Activated naive CD8-positive, alpha-beta T cell treated with anti-CD3 and anti-CD28 coated beads, Interleukin-2, amount 10 ng/mL, durations not matched to agents 7 days and 5 days (primary cell): ENCODE measurements at regions not wholly inside any gene's neighbourhood (a gene's known extent, or its start where the extent isn't known, plus 50 kb on each side); places are given as distances from the start of the nearest gene placed in this dataset.

Experiments used
- ATAC-seq: fragments of 150-1000 bp; cut with Tn5 transposase; one replicate; pipeline ENCODE4 v1.10.0; 2021; ENCODE audit warnings: low read depth, moderate library complexity
- POLR2A ChIA-PET: fragments of 350-600 bp; sonication (Branson Sonifier 250); formaldehyde crosslinking; loops from one replicate; lab custom pipeline; 2021; ENCODE audit warnings: antibody characterized with exemption; lab: Charles Lee
- DNase-seq: peaks from one replicate; pipeline ENCODE4 v3.0.0; 2021
- H3K27ac Mint-ChIP-seq: one replicate; pipeline ENCODE4 v1.8.0; 2022; ENCODE audit warnings: mild to moderate bottlenecking, mixed read lengths
- H3K27me3 Mint-ChIP-seq: one replicate; pipeline ENCODE4 v1.8.0; 2022; ENCODE audit warnings: mild to moderate bottlenecking, moderate library complexity, mixed read lengths
- H3K36me3 Mint-ChIP-seq: one replicate; pipeline ENCODE4 v1.8.0; 2021; ENCODE audit warnings: mild to moderate bottlenecking, mixed read lengths
- H3K4me1 Mint-ChIP-seq: one replicate; pipeline ENCODE4 v1.8.0; 2021; ENCODE audit warnings: mixed read lengths
- H3K4me3 Mint-ChIP-seq: one replicate; pipeline ENCODE4 v1.8.0; 2022; ENCODE audit warnings: mild to moderate bottlenecking, moderate library complexity, mixed read lengths
- H3K9me3 Mint-ChIP-seq: one replicate; pipeline ENCODE4 v1.8.0; 2021; ENCODE audit warnings: mixed read lengths

DNA sequence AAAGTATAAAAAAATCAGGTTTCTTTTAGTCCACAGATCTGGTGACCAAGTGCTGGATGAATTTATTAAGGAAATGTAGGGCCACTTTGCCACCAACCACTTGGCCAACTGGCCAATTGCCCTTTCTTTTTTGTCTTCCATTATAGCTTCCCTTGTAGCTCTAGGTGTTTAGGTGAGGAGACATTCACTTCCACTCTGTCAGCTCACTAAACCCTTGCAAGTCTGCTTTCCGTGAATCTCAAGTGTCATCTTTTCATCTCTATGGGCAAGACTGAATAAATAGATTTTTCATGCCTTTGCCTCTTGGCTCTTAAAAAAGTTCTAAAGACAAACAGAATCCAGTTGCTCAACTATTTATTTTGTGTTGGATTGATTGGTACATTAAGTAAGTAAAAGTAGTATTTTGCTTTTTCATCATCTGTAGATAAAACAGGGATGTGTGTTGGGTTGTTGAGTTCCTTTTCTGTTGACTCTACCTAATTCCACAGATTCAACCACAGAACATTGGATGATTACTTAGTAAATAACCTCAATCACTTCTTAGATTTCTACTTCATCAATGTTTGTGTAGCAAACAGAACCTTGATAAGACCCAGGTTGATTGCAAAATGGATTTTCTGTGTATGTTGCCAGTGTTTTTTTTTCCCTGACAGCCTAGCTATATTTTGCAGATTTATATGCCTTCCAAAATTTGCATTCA lies 68.1 kb upstream of the GRXCR1 start:
- ATAC-seq (no peak), DNase-seq (no peak)
- Mint-ChIP-seq H3K36me3 (no peaks in the 10 kb centered on the region), H3K9me3 (no peaks in the 10 kb centered on the region), H3K4me3 (no peak overlapping the region), H3K27ac (no peak overlapping the region), H3K27me3 (peaks cover 1% of the 10 kb centered on the region), H3K4me1 (no peaks in the 10 kb centered on the region)
- POLR2A ChIA-PET = no interaction called here

GRCh38 chr4:42821230-42821629 lies 71.3 kb upstream of the GRXCR1 start:
- POLR2A ChIA-PET = no interaction called here
- Mint-ChIP-seq H3K4me3 (no peak overlapping the region), H3K4me1 (no peaks in the 10 kb centered on the region), H3K27me3 (peaks cover 1% of the 10 kb centered on the region), H3K27ac (no peak overlapping the region), H3K36me3 (no peaks in the 10 kb centered on the region), H3K9me3 (no peaks in the 10 kb centered on the region)
- ATAC-seq (no peak), DNase-seq (no peak)

GRCh38 chr4:42819863-42820514 lies 72.5 kb upstream of the GRXCR1 start:
- no peak overlapping the region for H3K27ac Mint-ChIP-seq

GRCh38 chr4:42817913-42818312 lies 74.6 kb upstream of the GRXCR1 start:
- POLR2A ChIA-PET = no interaction called here
- no peak overlapping the region for H3K27ac Mint-ChIP-seq
- no peaks in the 10 kb centered on the region for H3K9me3 Mint-ChIP-seq
- no peaks in the 10 kb centered on the region for H3K4me1 Mint-ChIP-seq
- no peaks in the 10 kb centered on the region for H3K36me3 Mint-ChIP-seq
- H3K27me3 Mint-ChIP-seq = peaks cover 1% of the 10 kb centered on the region
- ATAC-seq (no peak), DNase-seq (no peak)
- H3K4me3 Mint-ChIP-seq = no peak overlapping the region

More at GRCh38 chr4:42819863-42820514, 72.5 kb upstream of the GRXCR1 start:
- Mint-ChIP-seq H3K36me3 (no peaks in the 10 kb centered on the region), H3K4me1 (no peaks in the 10 kb centered on the region), H3K4me3 (no peak overlapping the region), H3K27me3 (peaks cover 1% of the 10 kb centered on the region), H3K9me3 (no peaks in the 10 kb centered on the region)
- ATAC-seq = no peak
- POLR2A ChIA-PET = no interaction called here
- DNase-seq = no peak

DNA sequence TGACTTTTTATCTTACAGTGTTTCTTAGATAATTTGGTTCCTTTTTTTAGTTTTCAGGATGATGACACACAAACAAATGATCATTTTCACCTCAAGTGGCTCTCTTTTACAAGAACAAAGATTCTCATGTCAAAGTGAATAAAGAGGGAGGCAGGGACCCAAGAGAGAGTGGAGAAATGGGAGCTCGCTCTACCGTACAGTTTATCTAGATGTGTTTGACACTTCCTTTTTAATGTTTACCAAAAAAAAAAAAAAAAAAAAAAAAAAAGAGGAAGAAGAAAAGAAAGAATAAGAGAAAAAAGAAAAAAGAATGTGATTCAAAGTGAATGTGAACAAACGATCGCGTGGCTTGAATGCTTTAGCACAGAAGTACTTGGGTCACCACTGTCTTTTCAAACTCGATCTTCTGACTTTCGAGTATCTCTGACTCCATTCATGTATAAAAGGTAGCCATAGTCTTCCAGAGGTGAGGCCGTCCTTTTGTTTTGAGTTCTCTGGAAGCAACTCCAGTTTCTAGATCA lies 75.6 kb upstream of the GRXCR1 start:
- POLR2A ChIA-PET = interaction anchor here (0.6 kb wide), 1 partner anchor 237 kb away, joined by 5 read pairs; no protein-coding TSS in a partner anchor
- ATAC-seq (no peak), DNase-seq (no peak)
- Mint-ChIP-seq H3K4me3 (no peak overlapping the region), H3K9me3 (no peaks in the 10 kb centered on the region), H3K4me1 (no peaks in the 10 kb centered on the region), H3K27me3 (peaks cover 1% of the 10 kb centered on the region), H3K27ac (no peak overlapping the region), H3K36me3 (no peaks in the 10 kb centered on the region)

DNA sequence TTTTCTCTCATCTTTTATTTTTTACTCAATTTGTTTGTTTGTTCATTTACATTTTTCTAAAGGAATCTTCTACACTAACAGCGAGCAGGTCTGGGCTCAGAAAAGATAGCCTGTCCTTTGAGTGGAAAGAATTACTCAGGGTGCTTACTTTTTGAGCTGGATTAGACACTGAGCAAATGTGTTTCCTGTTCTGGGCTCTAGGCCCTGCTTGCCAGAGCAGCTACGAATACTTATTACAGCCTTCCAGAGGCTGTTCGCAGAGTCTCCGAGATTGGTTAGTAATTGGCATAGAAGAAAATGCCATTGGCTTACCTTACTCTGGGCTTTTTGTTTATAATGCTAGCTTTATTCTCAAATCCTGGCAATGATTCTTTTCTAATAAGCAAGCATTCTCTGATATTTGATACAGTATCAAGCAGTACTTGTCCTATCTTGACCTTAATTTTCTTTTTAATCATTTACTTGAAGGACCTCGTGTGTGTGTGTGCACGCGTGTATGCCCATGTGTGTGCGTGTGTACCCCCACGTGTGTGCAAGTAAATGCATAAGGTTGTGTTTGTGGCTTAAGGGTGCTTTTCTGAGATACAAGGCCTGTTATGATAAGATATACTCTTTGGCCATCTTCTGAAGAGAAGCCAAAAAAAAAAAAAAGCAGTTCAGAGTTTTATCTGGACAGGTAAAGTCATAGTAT lies 76.2 kb upstream of the GRXCR1 start:
- POLR2A ChIA-PET = interaction anchor here (0.6 kb wide), 1 partner anchor 50 kb away, joined by 10 read pairs; no protein-coding TSS in a partner anchor
- Mint-ChIP-seq H3K36me3 (no peaks in the 10 kb centered on the region), H3K9me3 (no peaks in the 10 kb centered on the region), H3K4me1 (no peaks in the 10 kb centered on the region), H3K4me3 (no peak overlapping the region), H3K27ac (no peak overlapping the region), H3K27me3 (peaks cover 1% of the 10 kb centered on the region)
- ATAC-seq = no peak
- no peak for DNase-seq

- no peak overlapping the region for H3K27ac Mint-ChIP-seq
- no peaks in the 10 kb centered on the region for H3K4me1 Mint-ChIP-seq
- DNase-seq = no peak
- H3K27me3 Mint-ChIP-seq = peaks cover 2% of the 10 kb centered on the region
- H3K4me3 Mint-ChIP-seq = no peak overlapping the region
- H3K9me3 Mint-ChIP-seq = no peaks in the 10 kb centered on the region
- H3K36me3 Mint-ChIP-seq = no peaks in the 10 kb centered on the region
- no peak for ATAC-seq
- POLR2A ChIA-PET = no interaction called here
These were observed 83.0 kb upstream of the GRXCR1 start for GRCh38 chr4:42809419-42810084.

- DNase-seq (no peak), ATAC-seq (no peak)
- no peak overlapping the region for H3K27ac Mint-ChIP-seq
- H3K36me3 Mint-ChIP-seq = peaks cover 2% of the 10 kb centered on the region
- peaks cover 10% of the 10 kb centered on the region for H3K9me3 Mint-ChIP-seq
- POLR2A ChIA-PET = no interaction called here
- no peak overlapping the region for H3K4me3 Mint-ChIP-seq
- no peaks in the 10 kb centered on the region for H3K4me1 Mint-ChIP-seq
- peaks cover 3% of the 10 kb centered on the region for H3K27me3 Mint-ChIP-seq
These were observed 86.1 kb upstream of the GRXCR1 start for GRCh38 chr4:42806303-42806835.

DNA sequence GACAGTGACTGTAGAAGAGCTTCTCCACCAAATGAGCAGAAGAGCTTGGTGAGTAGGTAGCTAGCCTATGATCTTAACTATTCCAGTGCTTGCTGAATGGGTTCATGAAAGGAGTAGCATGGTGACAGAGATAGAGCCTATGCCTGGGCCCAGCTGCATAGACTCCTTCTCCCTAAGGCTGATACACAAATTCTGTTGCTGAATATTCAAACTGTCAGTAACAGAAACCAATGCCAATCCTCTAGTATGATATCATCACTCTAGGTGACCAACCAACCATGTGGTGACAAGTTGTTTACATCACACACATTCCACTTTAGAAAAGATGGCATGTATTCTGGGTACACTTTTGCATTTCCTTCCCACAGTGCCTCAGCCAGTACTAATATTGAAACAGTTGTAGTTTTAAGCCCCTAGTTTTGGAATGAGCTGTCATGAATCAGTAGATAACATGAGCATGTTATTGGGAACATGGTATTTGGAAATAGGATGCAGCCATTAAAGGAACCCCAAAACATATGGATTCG lies 103.4 kb upstream of the GRXCR1 start:
- no peak for DNase-seq
- Mint-ChIP-seq H3K36me3 (no peaks in the 10 kb centered on the region), H3K27ac (no peak overlapping the region), H3K27me3 (no peaks in the 10 kb centered on the region), H3K4me1 (no peaks in the 10 kb centered on the region), H3K4me3 (no peak overlapping the region), H3K9me3 (peaks cover 6% of the 10 kb centered on the region)
- no peak for ATAC-seq
- POLR2A ChIA-PET = no interaction called here

GRCh38 chr4:42787079-42787463 lies 105.4 kb upstream of the GRXCR1 start:
- POLR2A ChIA-PET = no interaction called here

DNA sequence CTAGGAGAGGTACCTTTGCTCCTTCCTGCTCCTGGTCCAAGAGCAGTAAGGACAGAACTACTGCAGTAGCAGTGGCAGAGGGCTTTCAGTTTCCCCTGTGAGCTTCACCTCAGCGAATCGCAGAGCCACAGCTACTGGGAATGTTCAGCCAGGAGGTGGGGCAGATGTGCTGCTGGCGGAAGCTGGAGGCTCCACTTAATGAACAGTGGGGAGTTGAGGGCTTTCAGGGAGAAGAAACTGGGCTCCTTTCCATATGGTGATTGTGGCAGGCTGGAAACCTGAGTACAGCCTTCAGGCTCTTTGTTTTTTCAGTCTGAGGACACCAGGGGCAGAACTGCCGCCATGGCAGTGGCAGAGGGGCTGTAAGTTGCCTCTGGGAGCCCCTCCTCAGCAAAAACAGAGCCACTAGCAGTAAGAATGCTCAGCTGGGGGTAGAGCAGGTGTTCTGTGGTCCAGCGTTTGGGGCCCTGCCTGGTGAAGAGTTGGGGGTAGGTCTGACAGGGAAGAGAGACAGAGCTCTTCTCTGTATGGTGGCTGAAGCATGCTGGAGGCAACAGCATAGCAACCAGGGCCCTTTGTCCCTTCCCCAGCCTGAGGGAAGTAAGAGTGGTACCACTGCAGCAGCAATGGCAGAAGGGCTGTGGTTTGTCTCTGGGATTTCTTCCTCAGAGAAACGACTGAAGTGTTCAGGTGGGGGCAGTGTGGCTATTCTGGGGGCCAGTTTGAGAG lies 106.0 kb upstream of the GRXCR1 start:
- no peaks in the 10 kb centered on the region for H3K27me3 Mint-ChIP-seq
- H3K9me3 Mint-ChIP-seq = peaks cover 6% of the 10 kb centered on the region
- DNase-seq = no peak
- no peak for ATAC-seq
- no peak overlapping the region for H3K4me3 Mint-ChIP-seq
- no peaks in the 10 kb centered on the region for H3K36me3 Mint-ChIP-seq
- POLR2A ChIA-PET = no interaction called here
- H3K27ac Mint-ChIP-seq = no peak overlapping the region
- H3K4me1 Mint-ChIP-seq = no peaks in the 10 kb centered on the region

More at GRCh38 chr4:42787079-42787463, 105.4 kb upstream of the GRXCR1 start:
- no peaks in the 10 kb centered on the region for H3K27me3 Mint-ChIP-seq
- ATAC-seq (no peak), DNase-seq (no peak)
- no peak overlapping the region for H3K4me3 Mint-ChIP-seq
- no peaks in the 10 kb centered on the region for H3K4me1 Mint-ChIP-seq
- no peaks in the 10 kb centered on the region for H3K36me3 Mint-ChIP-seq
- peaks cover 7% of the 10 kb centered on the region for H3K9me3 Mint-ChIP-seq
- H3K27ac Mint-ChIP-seq = no peak overlapping the region

GRCh38 chr4:42785817-42786216 lies 106.7 kb upstream of the GRXCR1 start:
- Mint-ChIP-seq H3K9me3 (peaks cover 6% of the 10 kb centered on the region), H3K27me3 (no peaks in the 10 kb centered on the region), H3K36me3 (no peaks in the 10 kb centered on the region), H3K27ac (no peak overlapping the region), H3K4me1 (no peaks in the 10 kb centered on the region), H3K4me3 (no peak overlapping the region)
- no peak for DNase-seq
- POLR2A ChIA-PET = no interaction called here
- no peak for ATAC-seq
